Activated CD8-positive, alpha-beta memory T cell treated with anti-CD3 and anti-CD28 coated beads for 48 hours (primary cell): ENCODE measurements at regions not wholly inside any gene's neighbourhood (a gene's known extent, or its start where the extent isn't known, plus 50 kb on each side); places are given as distances from the start of the nearest gene placed in this dataset.

Experiments used
- DNase-seq, 3 experiments: peaks; one replicate each; pipeline ENCODE4 v3.0.0-alpha.2; 2020; ENCODE audit warnings: low read depth in 2 of 3, low spot score in 2 of 3

GRCh38 chr1:239870194-239870593 is 221.5 kb upstream of the FMN2 start:
- no peak for DNase-seq

GRCh38 chr1:239872626-239873025 is 219.1 kb upstream of the FMN2 start:
- DNase-seq: no peak

GRCh38 chr1:239874831-239875230 is 216.9 kb upstream of the FMN2 start:
- no peak for DNase-seq

GRCh38 chr1:239879321-239880170 is 212.1 kb upstream of the FMN2 start:
- no peak for DNase-seq

GRCh38 chr1:239882967-239883366 is 208.7 kb upstream of the FMN2 start:
- DNase-seq: no peak

- DNase-seq: no peak
These were observed 206.9 kb upstream of the FMN2 start for GRCh38 chr1:239884796-239885195.

- no peak for DNase-seq
These were observed 205.4 kb upstream of the FMN2 start for GRCh38 chr1:239886266-239886665.

GRCh38 chr1:239888639-239889038 is 203.0 kb upstream of the FMN2 start:
- no peak for DNase-seq

- DNase-seq: no peak
These were observed 199.9 kb upstream of the FMN2 start for GRCh38 chr1:239891621-239892358.

GRCh38 chr1:239892602-239893001 is 199.1 kb upstream of the FMN2 start:
- DNase-seq: no peak

GRCh38 chr1:239893127-239893731 is 198.5 kb upstream of the FMN2 start:
- DNase-seq: no peak

GRCh38 chr1:239896569-239896968 is 195.1 kb upstream of the FMN2 start:
- no peak for DNase-seq

- DNase-seq: no peak
These were observed 194.7 kb upstream of the FMN2 start for GRCh38 chr1:239896980-239897379.

GRCh38 chr1:239897458-239897857 is 194.2 kb upstream of the FMN2 start:
- no peak for DNase-seq

- peak; percentile 23 to 54 (median 23) for DNase-seq
These were observed 193.5 kb upstream of the FMN2 start for GRCh38 chr1:239898062-239898730.

- DNase-seq: no peak
These were observed 191.9 kb upstream of the FMN2 start for GRCh38 chr1:239899747-239900146.

GRCh38 chr1:239906394-239906793 is 185.3 kb upstream of the FMN2 start:
- no peak for DNase-seq

- DNase-seq: no peak
These were observed 181.8 kb upstream of the FMN2 start for GRCh38 chr1:239909898-239910297.

GRCh38 chr1:239912471-239912870 is 179.2 kb upstream of the FMN2 start:
- no peak for DNase-seq

GRCh38 chr1:239913141-239913585 is 178.5 kb upstream of the FMN2 start:
- DNase-seq: no peak

- DNase-seq: no peak
These were observed 176.9 kb upstream of the FMN2 start for GRCh38 chr1:239914751-239915231.
